Spleen (tissue), 11 donors: ENCODE measurements at regions not wholly inside any gene's neighbourhood (a gene's known extent, or its start where the extent isn't known, plus 50 kb on each side); places are given as distances from the start of the nearest gene placed in this dataset.

Source experiments
- DNase-seq: peaks from one replicate; pipeline ENCODE4 v3.0.0-alpha.2; 2020
- H3K27ac ChIP-seq, 8 donors: fragments of 200-600 bp; sonication (generic) in 7 of 8; 1 replicate in 4 of 8; 2 replicates in 4 of 8; pipeline versions ENCODE4 v1.5.0 to v1.8.0; 2016 to 2021; ENCODE audit warnings: inconsistent platforms in 4 of 8, mild to moderate bottlenecking in 4 of 8, moderate library complexity in 1 of 8
- H3K27me3 ChIP-seq, 7 donors: fragments of 200-600 bp; sonication (generic) in 6 of 7; replicated peaks in 1 of 7; 1 replicate in 4 of 7; 2 replicates in 3 of 7; pipeline versions ENCODE4 v1.5.0 to v1.8.0; 2016 to 2021; ENCODE audit warnings: inconsistent platforms in 3 of 7, mild to moderate bottlenecking in 1 of 7
- H3K36me3 ChIP-seq, 6 donors: fragments of 200-600 bp; sonication (generic) in 5 of 6; 1 replicate in 4 of 6; 2 replicates in 2 of 6; pipeline versions ENCODE4 v1.5.0 to v1.8.0; 2016 to 2021; ENCODE audit warnings: inconsistent platforms in 2 of 6
- H3K4me1 ChIP-seq, 6 donors: fragments of 200-600 bp; sonication (generic) in 5 of 6; 1 replicate in 3 of 6; 2 replicates in 3 of 6; pipeline versions ENCODE4 v1.5.0 to v1.8.0; 2016 to 2021; ENCODE audit warnings: inconsistent platforms in 3 of 6
- H3K4me3 ChIP-seq, 8 donors: fragments of 200-600 bp; sonication (generic) in 7 of 8; 1 replicate in 4 of 8; 2 replicates in 4 of 8; pipeline versions ENCODE4 v1.5.0 to v1.8.0; 2016 to 2021; ENCODE audit warnings: inconsistent platforms in 4 of 8, mild to moderate bottlenecking in 4 of 8, moderate library complexity in 2 of 8
- H3K9me3 ChIP-seq, 8 donors: fragments of 200-600 bp; sonication (generic) in 7 of 8; 1 replicate in 4 of 8; 2 replicates in 4 of 8; pipeline versions ENCODE4 v1.5.0 to v1.8.0; 2016 to 2021; ENCODE audit warnings: inconsistent platforms in 4 of 8
- CTCF ChIP-seq, 11 experiments: fragments of 200-600 bp in 7 of 11; fragments of 450-650 bp in 4 of 11; sonication (generic) in 4 of 11; IDR thresholded peaks in 8 of 11; conservative IDR thresholded peaks in 3 of 11; 1 replicate in 7 of 11; 2 replicates in 4 of 11; pipeline versions ENCODE4 v1.4.0 to v1.8.0; 2016 to 2021; ENCODE audit warnings: antibody characterized with exemption in 11 of 11, inconsistent platforms in 4 of 11, mild to moderate bottlenecking in 1 of 11
- POLR2A ChIP-seq, 3 donors: fragments of 450-650 bp; IDR thresholded peaks; one replicate each; pipeline ENCODE4 v1.5.1; 2017; ENCODE audit warnings: antibody characterized with exemption in 3 of 3, mild to moderate bottlenecking in 1 of 3
- POLR2AphosphoS5 ChIP-seq, 3 donors: sonication (generic); formaldehyde crosslinking; IDR thresholded peaks; one replicate each; pipeline ENCODE4 v1.5.1; 2017; ENCODE audit warnings: antibody characterized with exemption in 3 of 3
- WGBS, 5 donors: extraction: QIAGEN DNeasy Blood & Tissue Kit in 3 of 5; methylation state at CpG; one replicate each; pipeline versions ENCODE4 v1.1.5 to v1.1.7; 2013 to 2018; 5-methylcytosine and 5-hydroxymethylcytosine counted together
- intact Hi-C: fragments of 100-400 bp; cut with DNase I; formaldehyde crosslinking; loops from one replicate; pipeline ENCODE4 v1.15.0; 2023; ENCODE audit warnings: low total_unique reads
- donor health status: healthy with polysubstance abuse.
- donor health status: DM: no; HTN: no; CAD: no; lungs with moderate emphysema.
- donor health status: DM: no; HTN: no; CAD: no.
- donor health status: Bipolar disorder and iron deficiency.
- donor health status: healthy.
- donor health status: DM: no; HTN: no; CAD: no.
- donor health status: DM: yes; HTN: yes; CAD: no.

- H3K36me3 ChIP-seq, result no peaks in the 10 kb centered on the region
- WGBS, 5 donors, result 75 to 80% (median 78%) methylated on average over 4 of the region's 4 CpGs
- no peak overlapping the region for H3K27ac ChIP-seq
- DNase-seq, result peak; percentile 14
- H3K27me3 ChIP-seq, result peaks cover 0 to 56% (median 0%) of the 10 kb centered on the region in 7 donors
- intact Hi-C loops, result no loop called here
- peaks cover 0 to 22% (median 10%) of the 10 kb centered on the region in 8 donors for H3K9me3 ChIP-seq
- no peaks in the 10 kb centered on the region for H3K4me1 ChIP-seq
- no peak overlapping the region for H3K4me3 ChIP-seq
- TF ChIP-seq POLR2A (IDR thresholded peaks at IDR 0.05), result no peak
- TF ChIP-seq POLR2AphosphoS5 (IDR thresholded peaks at IDR 0.05), result no peak
- TF ChIP-seq CTCF (IDR thresholded peaks at IDR 0.05 in 8 of 11, conservative IDR thresholded peaks at IDR 0.05 in 3 of 11), result no peak
Observed at GRCh38 chr17:36876966-36877365, 60.3 kb upstream of the LHX1 start.

GRCh38 chr17:36877771-36878170 lies 59.5 kb upstream of the LHX1 start:
- H3K27ac ChIP-seq, result no peak overlapping the region
- no peaks in the 10 kb centered on the region for H3K4me1 ChIP-seq
- H3K4me3 ChIP-seq, result no peak overlapping the region
- WGBS, 5 donors, result 59 to 78% (median 70%) methylated on average over 1 to 4 of the region's 4 CpGs
- H3K9me3 ChIP-seq, result peaks cover 0 to 24% (median 14%) of the 10 kb centered on the region in 8 donors
- H3K27me3 ChIP-seq, result peaks cover 0 to 59% (median 0%) of the 10 kb centered on the region in 7 donors
- intact Hi-C loops, result no loop called here
- H3K36me3 ChIP-seq, result no peaks in the 10 kb centered on the region
- DNase-seq, result peak; percentile 43
- TF ChIP-seq CTCF (IDR thresholded peaks at IDR 0.05 in 8 of 11, conservative IDR thresholded peaks at IDR 0.05 in 3 of 11) (no peak), POLR2A (IDR thresholded peaks at IDR 0.05) (no peak), POLR2AphosphoS5 (IDR thresholded peaks at IDR 0.05) (no peak)

- intact Hi-C loops, result no loop called here
- Histone ChIP-seq H3K4me1 (no peaks in the 10 kb centered on the region), H3K27me3 (peaks cover 0 to 63% (median 0%) of the 10 kb centered on the region in 7 donors), H3K4me3 (no peak overlapping the region), H3K9me3 (peaks cover 0 to 21% (median 13%) of the 10 kb centered on the region in 8 donors), H3K27ac (no peak overlapping the region), H3K36me3 (no peaks in the 10 kb centered on the region)
- 73 to 83% (median 74%) methylated on average over 4 of the region's 4 CpGs for WGBS, 5 donors
- TF ChIP-seq POLR2A (IDR thresholded peaks at IDR 0.05) (no peak), POLR2AphosphoS5 (IDR thresholded peaks at IDR 0.05) (no peak), CTCF (IDR thresholded peaks at IDR 0.05 in 8 of 11, conservative IDR thresholded peaks at IDR 0.05 in 3 of 11) (no peak)
- no peak for DNase-seq
Observed at GRCh38 chr17:36878216-36878615, 59.1 kb upstream of the LHX1 start.

- no peak overlapping the region for H3K27ac ChIP-seq
- peaks cover 0 to 21% (median 13%) of the 10 kb centered on the region in 8 donors for H3K9me3 ChIP-seq
- no peak for DNase-seq
- H3K4me3 ChIP-seq, result no peak overlapping the region
- H3K27me3 ChIP-seq, result peaks cover 0 to 71% (median 4%) of the 10 kb centered on the region in 7 donors
- intact Hi-C loops, result no loop called here
- H3K36me3 ChIP-seq, result no peaks in the 10 kb centered on the region
- 80 to 95% (median 82%) methylated on average over 4 of the region's 4 CpGs for WGBS, 5 donors
- TF ChIP-seq POLR2AphosphoS5 (IDR thresholded peaks at IDR 0.05), result no peak
- TF ChIP-seq CTCF (IDR thresholded peaks at IDR 0.05 in 8 of 11, conservative IDR thresholded peaks at IDR 0.05 in 3 of 11), result no peak
- TF ChIP-seq POLR2A (IDR thresholded peaks at IDR 0.05), result no peak
- no peaks in the 10 kb centered on the region for H3K4me1 ChIP-seq
Observed at GRCh38 chr17:36879027-36879426, 58.2 kb upstream of the LHX1 start.
